ENCODE measurements at regions not wholly inside any gene's neighbourhood (a gene's known extent, or its start where the extent isn't known, plus 50 kb on each side); places are given as distances from the start of the nearest gene placed in this dataset.

DNA sequence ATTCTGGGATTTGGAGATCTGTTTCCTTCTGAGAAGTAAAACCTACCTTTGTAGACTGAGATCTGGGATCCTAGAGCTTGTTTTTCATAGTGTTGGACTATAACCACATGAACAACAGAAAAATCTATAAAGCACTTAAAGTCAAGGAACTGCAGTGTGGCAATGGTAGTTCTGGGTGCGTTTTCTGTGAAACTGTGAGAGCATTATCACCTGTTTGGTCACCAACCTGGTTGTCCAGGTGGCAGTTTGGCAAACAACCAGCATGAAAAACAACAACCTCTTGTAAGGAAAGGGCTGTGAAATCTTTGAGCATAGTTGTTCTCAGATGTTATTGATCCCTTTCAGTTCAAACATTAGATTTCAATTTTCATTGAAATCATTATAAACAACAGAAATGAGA lies 215.8 kb upstream of the CITED2 start:
- in situ Hi-C loops (cut with HindIII; ENCODE audit: low sequenced_read_pairs), result no loop called here

DNA sequence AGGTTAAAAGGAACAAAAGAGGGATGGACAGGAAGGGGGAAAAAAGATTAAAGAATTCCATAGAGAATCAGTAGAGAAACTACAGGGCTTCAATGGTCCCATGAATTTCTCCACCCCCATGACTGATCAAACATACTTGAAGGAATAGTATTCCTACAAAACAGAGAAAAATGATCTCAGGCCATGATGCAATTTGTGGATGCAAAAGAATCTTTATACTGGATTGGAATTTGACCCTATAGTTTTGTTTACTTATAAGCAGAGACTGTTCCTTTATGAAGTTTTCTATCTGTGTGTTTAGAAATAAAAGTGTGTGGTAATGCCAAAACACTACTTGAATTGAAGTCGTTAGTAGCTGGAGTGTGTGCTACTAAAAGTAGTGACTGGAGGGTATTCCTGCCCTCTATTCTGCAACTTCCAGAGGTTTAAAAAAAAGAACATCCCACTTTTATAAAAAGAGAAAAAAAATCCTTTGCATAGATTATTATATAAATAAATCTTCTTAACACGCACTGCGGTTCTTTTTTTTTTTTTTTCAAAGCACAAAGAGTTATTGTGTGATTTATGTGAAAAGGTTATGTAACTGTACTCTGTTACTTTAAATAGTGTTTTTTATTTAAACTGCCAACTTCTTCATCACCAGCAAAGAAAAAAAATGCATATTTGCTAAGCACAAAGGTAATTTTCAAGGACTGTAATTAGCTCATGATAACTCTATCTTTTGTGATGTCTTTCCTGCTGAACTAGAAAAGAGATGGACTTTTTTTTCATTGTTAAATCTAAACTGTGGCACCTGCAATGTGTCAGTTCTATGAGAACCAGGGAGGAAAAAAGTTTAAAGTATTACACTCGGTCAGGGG lies 214.5 kb upstream of the CITED2 start:
- in situ Hi-C loops (cut with HindIII; ENCODE audit: low sequenced_read_pairs), result no loop called here

DNA sequence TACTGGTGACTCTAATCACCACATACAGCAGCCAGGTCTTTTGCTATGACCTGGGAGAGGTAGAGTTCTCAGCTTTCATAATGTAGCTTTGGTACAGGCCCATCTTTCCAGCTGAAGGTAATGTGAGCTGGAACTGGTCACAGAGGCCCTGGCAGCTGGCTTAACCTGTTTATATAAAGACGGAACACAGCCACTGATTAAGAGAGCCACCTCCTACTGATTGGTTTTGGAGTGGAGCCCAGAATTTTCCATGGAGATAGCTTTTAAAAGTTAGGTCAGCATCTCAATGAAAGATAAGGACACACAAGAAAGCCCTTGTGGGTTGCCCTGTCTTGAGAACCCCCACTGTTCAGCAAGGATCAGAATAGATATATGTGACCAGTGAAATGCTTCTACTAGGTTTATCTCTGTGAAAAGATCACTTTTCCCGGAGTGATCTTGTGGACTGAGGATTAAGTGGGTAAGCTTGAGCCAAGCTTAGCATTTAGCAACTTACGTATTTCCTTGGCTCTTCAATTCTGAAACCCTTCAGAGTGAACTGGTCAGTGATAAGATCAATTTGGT lies 213.7 kb upstream of the CITED2 start:
- in situ Hi-C loops (cut with HindIII; ENCODE audit: low sequenced_read_pairs), result no loop called here

DNA sequence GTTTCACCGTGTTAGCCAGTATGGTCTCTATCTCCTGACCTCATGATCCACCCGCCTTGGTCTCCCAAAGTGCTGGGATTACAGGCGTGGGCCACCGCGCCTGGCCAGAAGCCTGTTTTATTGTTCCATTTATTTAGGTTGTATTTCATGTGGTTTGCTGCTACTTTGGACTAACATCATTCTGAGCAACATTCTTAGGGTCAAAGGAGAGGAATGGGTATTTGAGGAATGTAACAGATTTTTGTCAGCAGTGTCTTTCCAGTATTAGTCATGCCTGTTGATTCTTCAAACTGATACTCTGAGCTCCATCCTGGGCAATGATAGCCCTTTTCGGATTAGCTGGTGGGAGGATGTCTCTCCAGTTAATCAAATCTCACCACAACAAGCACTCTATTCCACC lies 213.0 kb upstream of the CITED2 start:
- in situ Hi-C loops (cut with HindIII; ENCODE audit: low sequenced_read_pairs), result no loop called here

DNA sequence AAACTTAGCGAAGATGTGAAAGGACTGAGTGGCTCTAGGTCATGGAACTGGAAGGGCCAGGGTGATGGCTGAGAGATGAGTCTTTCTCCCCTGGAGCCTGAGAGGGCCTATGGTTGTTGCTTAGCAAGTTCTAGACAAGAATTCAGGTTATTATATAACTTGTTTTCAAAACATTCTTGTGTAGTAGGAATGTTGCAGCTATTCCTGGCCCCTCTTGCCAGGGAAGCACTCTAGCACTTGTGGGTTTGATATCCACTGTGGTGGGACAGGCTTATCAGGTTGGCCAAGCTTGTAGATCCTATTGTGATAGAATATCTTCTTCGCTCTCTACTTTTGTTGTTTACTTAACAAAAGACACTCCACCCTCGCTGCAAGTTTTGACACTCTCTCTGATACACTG lies 211.8 kb upstream of the CITED2 start:
- in situ Hi-C loops (cut with HindIII; ENCODE audit: low sequenced_read_pairs), result no loop called here

DNA sequence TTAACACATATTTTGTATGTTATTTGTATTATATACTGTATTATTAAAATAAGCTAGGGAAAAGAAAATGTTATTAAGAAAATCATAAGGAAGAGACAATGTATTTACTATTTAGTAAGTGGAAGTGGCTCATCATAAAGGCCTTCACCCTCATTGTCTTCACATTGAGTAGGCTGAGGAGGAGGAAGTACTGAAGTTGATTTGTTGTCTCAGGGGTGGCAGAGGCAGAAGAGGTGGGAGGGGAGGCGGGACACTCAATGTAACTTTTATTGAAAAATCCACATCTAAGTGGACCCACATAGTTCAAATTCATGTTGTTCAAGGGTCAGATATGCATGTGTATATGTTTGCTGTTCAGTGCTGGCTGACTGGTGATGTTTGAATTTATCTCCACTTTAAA lies 210.2 kb upstream of the CITED2 start:
- in situ Hi-C loops (cut with HindIII; ENCODE audit: low sequenced_read_pairs), result no loop called here

DNA sequence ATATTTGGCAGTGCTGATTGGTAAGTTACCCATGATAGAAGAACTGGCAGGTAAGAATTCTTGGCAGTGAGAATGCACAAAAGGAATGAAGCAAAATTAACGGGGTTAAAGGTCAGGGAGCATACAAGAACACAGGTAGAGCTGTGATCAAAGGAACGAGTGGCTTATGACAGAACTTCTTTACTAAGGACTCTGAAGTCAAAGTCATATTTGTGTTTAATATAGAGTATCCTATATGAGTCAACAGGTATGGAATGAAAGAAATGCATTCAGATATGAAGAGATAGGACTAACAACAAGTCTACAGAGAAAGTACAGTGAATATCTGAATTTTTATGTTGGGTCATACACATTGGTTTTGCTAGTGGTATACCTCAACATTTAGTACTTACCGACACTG lies 209.0 kb upstream of the CITED2 start:
- in situ Hi-C loops (cut with HindIII; ENCODE audit: low sequenced_read_pairs), result no loop called here

DNA sequence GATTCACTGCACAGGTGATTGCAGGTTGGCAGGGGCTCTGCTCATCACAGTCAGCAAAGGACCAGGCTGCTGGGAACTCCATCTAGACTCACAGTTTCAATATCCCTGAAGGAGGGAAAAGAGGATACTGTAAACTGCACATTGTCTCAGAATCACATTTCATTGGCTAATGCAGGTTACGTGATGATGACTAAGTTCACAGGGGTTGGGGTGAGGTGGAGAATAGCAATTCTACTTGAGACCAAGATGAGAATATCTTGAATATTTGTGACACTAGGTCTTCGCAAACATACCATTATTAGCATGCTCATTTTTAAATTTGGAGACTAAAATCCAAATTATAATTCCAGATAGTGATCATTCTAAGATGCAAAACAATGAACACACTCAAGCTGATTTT lies 208.5 kb upstream of the CITED2 start:
- in situ Hi-C loops (cut with HindIII; ENCODE audit: low sequenced_read_pairs), result no loop called here

DNA sequence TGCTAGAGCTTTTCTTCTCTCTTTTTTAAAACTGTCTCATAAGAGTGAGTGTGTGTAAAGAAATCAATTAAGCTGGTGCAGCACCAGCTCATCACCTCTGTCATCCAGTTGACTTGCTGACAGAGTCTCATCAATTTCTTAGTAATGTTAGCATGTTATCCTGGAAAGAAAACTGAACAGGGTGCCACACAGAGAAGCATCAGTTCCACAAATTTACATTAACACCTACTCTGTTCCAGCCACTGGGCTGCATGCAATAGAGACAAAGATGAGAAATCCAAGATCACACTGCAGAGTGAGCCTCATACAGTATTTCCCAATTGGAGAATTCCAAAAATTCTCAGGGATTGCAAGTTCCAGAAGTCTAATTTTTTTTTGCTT lies 207.0 kb upstream of the CITED2 start:
- in situ Hi-C loops (cut with HindIII; ENCODE audit: low sequenced_read_pairs), result no loop called here

DNA sequence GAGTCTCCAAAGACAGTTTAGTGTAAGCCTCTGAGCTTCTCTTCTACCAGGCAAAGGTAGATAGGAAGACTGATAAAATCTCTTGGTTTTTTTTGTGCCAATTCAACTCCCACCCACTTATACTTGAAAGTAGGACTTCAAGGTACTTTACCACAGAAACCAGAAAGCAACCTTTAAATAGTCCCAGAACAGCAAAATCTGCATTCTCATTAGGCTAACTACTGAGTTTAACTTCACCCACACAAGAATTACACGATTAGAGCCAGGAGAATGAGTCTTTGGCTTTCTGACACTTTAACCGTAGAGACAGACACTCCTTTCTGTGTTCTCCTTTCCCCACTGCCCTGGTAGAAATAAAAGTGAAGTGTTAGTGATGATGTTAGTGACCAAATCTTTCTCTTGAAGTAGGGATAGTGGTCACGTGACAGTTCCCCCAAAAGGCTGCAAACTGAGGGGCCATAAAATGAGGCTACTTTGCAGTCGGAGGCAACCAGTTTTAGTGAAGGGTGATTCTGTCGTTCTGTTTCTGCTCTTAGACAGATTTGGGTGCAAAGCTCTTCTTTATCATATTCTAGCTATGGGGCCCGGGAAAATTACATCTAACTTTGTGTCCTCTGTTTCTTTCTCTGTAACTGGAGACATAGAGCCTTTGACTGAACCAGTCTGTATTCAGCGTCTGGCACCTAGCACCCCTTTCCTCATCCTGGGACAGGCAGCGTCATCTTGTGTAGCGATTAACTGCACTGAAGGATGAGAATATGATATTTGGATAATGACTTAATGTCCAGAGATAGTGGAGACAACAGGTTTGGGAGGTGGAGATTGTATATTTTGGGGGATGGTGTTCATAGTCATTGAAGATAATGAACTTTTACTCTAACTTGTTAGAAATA lies 206.4 kb upstream of the CITED2 start:
- in situ Hi-C loops (cut with HindIII; ENCODE audit: low sequenced_read_pairs), result no loop called here

DNA sequence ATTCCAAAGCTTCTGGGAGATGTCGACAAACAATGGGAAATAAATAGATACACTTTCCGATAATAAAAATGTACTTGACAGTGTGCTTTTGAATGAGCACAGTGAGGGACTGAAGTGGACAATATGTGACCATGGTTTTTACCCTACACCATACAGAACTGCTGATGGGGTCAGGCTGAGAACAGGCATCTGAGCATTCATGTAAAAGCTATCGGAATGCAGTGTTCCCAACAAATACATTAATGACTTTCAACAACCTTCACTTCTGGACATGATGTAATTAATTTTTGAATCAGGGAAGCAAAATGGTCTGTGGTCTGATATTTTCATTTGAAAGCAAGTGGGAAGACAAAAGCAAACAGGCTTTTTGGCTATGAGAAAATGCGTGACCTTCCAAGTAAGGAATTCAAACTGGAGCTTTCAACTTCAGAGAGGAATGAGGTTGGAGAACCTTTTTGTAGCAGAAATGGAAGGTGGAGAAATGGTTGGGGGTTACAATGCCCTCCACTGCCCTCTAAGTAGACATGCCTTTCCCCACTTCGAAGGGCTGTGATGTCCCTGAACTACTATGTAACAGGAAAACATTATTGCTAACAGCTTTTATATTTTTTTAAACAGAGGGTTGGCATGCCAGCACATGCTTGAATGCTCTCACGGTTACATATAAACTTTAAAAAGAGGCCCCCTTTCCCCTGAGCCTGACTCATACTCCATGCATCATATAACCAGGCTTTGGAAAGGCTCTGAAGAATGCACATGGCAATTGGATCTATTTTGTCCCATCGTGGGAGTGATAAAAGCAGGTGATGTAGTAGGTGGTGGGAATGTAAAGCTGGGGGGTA lies 203.5 kb upstream of the CITED2 start:
- in situ Hi-C loops (cut with HindIII; ENCODE audit: low sequenced_read_pairs), result no loop called here

DNA sequence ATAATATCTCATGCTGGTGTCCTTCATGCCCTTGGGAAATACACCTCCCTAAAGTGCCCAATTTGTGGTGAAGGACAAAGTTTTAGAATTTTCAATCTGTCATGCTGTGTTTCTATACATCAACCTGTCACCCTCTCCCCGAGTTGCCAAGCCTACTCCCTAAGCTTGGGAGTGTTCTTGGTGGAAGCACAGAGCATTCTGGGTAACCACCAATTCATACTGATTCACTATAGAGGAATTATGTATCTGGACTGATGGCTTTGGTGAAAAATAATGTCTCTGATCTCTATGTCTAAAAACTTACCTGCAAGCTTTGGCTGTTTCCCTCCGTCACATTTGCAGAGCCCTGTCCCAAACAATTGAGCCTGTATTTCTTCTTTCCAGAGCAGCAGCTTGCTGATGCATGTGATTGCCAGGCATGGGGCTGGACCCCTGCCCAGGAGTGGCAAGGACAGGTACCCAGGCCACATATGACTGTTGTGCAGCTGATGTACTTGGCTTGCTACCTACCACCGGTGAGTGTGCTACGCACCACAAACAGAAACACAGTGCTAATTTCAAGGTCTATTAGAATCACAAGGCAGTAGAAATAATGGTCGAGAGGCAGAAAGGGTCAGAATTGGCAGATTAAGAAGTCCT lies 202.8 kb upstream of the CITED2 start:
- in situ Hi-C loops (cut with HindIII; ENCODE audit: low sequenced_read_pairs), result no loop called here

DNA sequence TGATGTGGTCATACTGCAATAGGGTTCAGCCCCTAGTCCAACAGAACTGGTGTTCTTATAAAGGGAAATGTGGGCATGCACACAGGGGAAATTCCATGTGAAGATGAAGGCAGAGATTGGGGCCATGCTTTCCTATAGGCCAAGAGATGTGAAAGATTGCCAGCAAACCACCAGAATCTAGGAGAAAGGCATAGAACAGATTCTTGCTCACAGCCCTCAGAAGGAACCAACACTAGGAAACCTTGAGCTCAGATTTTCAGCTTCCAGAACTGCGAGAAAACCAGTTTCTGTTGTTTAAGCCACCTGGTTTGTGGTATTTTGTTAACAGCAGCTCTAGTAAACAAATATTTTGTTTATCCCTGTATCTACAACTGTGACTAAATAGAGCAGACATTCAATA lies 197.6 kb upstream of the CITED2 start:
- in situ Hi-C loops (cut with HindIII; ENCODE audit: low sequenced_read_pairs), result no loop called here

DNA sequence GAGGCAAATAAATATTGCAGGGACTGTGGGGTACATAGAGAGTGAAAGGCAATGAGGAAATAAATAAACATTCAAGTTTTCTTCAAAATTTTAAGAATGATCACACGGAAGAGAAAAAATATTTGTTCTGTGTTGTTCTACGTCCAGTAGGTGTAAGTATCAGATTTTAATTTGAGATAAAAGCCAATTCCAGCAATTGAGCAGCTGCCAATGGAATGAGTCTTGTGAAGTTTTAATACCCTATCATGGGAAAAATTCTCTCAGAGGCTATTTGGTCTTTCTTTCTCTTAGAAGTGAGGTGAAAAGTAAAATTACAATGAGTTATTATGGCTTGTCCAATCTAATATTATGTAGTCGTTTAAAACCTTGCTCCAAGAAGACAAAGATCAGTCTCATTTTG lies 195.7 kb upstream of the CITED2 start:
- in situ Hi-C loops (cut with HindIII; ENCODE audit: low sequenced_read_pairs), result no loop called here

DNA sequence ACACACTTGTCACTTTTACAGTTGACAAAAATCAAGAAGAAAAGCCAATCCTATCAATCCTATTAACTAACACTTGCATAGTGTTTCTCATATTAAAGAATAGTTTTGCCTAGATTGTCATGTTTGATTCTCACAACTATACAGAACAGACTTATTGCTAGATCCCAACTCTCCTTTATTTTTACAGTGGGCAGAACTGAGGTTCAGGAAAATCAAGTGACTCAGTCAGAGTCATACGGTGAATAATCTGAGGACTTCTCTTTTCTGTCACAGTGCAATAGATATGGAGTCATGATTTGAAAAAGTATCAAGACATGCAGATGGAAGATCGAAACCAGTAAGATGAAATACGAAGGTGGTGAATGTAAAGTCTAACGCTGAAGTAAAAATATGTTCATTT lies 195.1 kb upstream of the CITED2 start:
- in situ Hi-C loops (cut with HindIII; ENCODE audit: low sequenced_read_pairs), result no loop called here

DNA sequence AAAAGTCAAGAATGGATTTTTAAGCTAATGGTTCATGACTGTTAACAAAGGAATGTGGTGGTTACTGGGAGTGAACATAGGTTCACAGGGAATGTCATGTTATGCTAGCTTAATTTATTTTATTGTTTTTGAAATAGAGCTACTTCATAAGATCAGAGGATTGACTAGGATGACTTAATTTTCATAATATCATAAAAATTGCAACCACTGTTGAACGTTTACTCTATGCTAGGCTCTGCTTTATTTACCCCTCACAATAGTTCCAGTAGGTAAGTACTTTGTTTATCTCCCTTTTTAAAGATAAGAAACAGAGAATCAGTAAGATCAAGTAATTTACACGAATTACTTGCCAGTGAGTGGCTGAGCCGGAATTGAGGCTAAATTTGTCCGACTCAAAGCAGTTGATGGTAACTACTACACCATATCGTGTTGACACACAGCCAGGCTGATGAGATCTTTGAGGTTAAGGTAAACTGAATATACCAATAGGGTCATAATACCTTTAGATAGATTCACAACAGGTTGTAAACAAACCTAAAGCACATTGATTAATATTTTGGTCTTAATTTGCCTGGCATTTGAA lies 194.6 kb upstream of the CITED2 start:
- in situ Hi-C loops (cut with HindIII; ENCODE audit: low sequenced_read_pairs), result no loop called here

DNA sequence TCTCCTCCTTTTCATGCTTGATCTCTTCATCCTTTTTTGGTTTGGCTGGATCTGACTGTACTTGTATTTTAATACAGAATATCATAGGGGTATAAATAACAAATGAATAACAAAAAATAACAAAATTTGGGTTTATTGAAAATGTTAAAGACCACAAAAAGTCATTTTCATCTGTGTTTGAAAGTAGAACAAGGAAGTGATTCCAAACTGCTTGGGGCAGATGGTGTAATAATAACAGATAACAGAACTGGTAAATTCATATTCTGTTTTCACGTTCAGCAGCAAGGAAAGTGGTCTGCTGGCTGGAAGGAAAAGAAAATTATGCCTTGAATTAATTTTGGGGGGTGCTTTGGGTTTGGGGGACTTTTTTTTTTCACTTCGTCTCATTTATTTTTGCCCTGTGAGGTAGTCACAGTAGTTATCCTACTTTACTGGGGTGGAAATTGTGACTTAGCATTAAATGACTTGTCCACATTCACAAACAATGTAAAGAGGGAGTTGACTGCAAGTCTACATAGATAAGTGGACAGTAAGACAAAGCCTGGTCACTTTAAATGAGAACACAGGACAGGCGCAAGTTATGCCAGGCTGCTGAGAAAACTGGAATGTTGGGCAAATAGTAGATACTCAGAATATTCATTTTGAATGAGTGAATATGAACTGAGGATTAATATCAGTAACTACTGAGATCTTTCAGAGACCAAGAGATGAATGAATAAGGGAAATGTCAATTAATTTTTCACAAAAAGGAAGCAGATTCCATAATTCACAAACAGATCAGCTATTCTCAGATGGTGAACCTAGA lies 193.9 kb upstream of the CITED2 start:
- in situ Hi-C loops (cut with HindIII; ENCODE audit: low sequenced_read_pairs), result no loop called here

DNA sequence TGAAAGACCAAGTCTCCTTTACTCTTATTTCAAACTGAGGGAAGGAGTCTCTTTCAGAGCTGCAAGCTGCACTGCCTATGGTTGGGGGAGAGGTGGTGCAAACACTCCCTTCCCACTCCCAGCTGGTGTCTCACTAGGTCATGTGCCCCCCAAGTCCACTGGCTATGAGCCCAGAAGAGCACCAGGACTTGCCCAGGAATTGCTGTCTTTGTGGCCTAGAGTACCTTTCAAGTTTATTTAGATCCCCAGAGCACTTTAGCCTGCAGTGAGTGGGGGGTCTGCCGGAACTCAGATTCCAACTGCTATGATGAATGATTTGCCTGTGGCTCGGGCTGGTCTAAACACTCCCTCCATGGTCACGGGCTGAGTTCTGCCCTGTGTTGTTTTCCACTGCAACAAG lies 192.6 kb upstream of the CITED2 start:
- in situ Hi-C loops (cut with HindIII; ENCODE audit: low sequenced_read_pairs), result no loop called here

DNA sequence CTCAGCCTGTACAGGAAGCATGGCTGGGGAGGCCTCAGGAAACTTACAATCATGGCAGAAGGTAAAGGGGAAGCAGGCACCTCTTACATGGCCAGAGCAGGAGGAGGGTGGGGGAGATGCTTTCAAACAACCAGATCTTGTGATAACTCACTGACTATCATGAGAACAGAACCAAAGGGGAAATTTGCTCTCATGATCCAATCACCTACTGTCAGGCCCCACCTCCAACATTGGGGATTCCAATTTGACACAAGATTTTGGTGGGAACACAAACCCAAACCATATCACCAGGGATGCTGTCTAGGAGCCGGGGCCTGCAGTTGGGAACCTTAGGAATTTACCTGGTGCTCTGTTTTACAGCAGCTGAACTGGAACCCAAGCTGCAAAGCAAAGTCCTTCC lies 191.1 kb upstream of the CITED2 start:
- in situ Hi-C loops (cut with HindIII; ENCODE audit: low sequenced_read_pairs), result no loop called here
